ENCODE measurements at regions not wholly inside any gene's neighbourhood (a gene's known extent, or its start where the extent isn't known, plus 50 kb on each side); places are given as distances from the start of the nearest gene placed in this dataset. TPM values are rescaled to one million over a fixed set of nuclear protein-coding genes. Genes with fewer than 3 reads are reported as not detected.

DNA sequence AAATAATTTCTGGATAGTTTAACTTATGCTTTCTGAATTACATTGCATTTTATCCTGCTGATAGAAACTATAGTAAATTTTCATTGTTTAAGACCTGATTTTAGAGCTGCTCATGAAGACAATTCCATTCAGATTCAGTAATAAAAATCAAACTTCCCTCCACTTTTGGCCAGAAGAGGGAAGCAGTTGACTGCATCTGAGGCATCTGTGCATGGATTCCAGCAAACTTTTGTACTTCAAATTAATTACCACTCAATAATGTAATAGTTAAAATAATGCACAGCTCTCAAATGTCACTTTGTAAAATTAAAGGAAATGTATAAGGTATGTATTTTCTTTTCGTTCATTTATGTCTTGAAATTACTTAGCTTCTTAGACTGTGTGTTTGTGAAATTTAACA, 64.2 kb upstream of the SLC35B3 start:
- Histone ChIP-seq H3K4me1 (no peaks in the 10 kb centered on the region), H3K9me3 (no peaks in the 10 kb centered on the region), H3K4me3 (no peak overlapping the region), H3K27me3 (no peaks in the 10 kb centered on the region), H3K36me3 (no peaks in the 10 kb centered on the region), H3K27ac (no peak overlapping the region)
- no peak for DNase-seq (ENCODE audit: extremely low spot score in 2 of 2)
- TF ChIP-seq POLR2AphosphoS5 (IDR thresholded peaks at IDR 0.05; ENCODE audit: insufficient read depth in 1 of 2, low read depth in 1 of 2): no peak
- TF ChIP-seq, protein P1, sequence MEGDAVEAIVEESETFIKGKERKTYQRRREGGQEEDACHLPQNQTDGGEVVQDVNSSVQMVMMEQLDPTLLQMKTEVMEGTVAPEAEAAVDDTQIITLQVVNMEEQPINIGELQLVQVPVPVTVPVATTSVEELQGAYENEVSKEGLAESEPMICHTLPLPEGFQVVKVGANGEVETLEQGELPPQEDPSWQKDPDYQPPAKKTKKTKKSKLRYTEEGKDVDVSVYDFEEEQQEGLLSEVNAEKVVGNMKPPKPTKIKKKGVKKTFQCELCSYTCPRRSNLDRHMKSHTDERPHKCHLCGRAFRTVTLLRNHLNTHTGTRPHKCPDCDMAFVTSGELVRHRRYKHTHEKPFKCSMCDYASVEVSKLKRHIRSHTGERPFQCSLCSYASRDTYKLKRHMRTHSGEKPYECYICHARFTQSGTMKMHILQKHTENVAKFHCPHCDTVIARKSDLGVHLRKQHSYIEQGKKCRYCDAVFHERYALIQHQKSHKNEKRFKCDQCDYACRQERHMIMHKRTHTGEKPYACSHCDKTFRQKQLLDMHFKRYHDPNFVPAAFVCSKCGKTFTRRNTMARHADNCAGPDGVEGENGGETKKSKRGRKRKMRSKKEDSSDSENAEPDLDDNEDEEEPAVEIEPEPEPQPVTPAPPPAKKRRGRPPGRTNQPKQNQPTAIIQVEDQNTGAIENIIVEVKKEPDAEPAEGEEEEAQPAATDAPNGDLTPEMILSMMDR (IDR thresholded peaks at IDR 0.05): no peak
- intact Hi-C loops (cut with DNase I): no loop called here

DNA sequence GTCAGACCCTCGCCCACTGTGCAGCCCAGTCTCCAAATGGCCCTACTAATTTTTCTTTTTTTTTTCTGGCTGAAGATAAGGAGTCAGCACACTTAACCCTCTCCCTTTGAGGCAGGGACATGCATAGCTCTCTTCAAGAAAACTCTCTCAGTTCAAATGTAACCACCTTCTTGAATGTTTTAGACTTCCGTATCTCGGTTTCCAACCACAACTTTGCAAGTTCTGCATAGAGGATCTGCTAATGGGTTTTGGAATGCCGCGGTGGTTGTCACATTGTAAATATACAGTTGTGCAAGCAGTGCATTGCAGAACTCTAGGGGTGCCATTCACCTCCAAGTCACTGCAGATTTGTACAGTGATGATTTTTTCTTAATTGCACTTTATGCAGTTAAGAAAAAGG, 59.4 kb upstream of the SLC35B3 start:
- TF ChIP-seq, protein P1 (IDR thresholded peaks at IDR 0.05): no peak
- TF ChIP-seq POLR2AphosphoS5 (IDR thresholded peaks at IDR 0.05; ENCODE audit: insufficient read depth in 1 of 2, low read depth in 1 of 2): no peak
- TF ChIP-seq POLR2A (IDR thresholded peaks at IDR 0.05): no peak
- Histone ChIP-seq H3K27me3 (no peaks in the 10 kb centered on the region), H3K4me3 (no peak overlapping the region), H3K27ac (no peak overlapping the region), H3K4me1 (no peaks in the 10 kb centered on the region), H3K9me3 (no peaks in the 10 kb centered on the region), H3K36me3 (no peaks in the 10 kb centered on the region)
- no peak for DNase-seq (ENCODE audit: extremely low spot score in 2 of 2)
- intact Hi-C loops (cut with DNase I): no loop called here

- intact Hi-C loops (cut with DNase I): no loop called here
- Histone ChIP-seq H3K27me3 (no peaks in the 10 kb centered on the region), H3K9me3 (no peaks in the 10 kb centered on the region), H3K4me3 (no peak overlapping the region), H3K36me3 (no peaks in the 10 kb centered on the region), H3K27ac (no peak overlapping the region), H3K4me1 (no peaks in the 10 kb centered on the region)
- no peak for DNase-seq (ENCODE audit: extremely low spot score in 2 of 2)
- TF ChIP-seq POLR2A (IDR thresholded peaks at IDR 0.05) (no peak), POLR2AphosphoS5 (IDR thresholded peaks at IDR 0.05; ENCODE audit: insufficient read depth in 1 of 2, low read depth in 1 of 2) (no peak)
- TF ChIP-seq, protein P1 (IDR thresholded peaks at IDR 0.05): no peak
These were observed 57.3 kb upstream of the SLC35B3 start for GRCh38 chr6:8492536-8493133.

Small RNA genes lying in the stretch of these regions (small RNA-seq; reads per million reads assigned to genes)
- gene RF02101 (not detected), gene RNU6ATAC21P (not detected)

Data from vagina (tissue), 2 donors.